ENCODE measurements at regions not wholly inside any gene's neighbourhood (a gene's known extent, or its start where the extent isn't known, plus 50 kb on each side); places are given as distances from the start of the nearest gene placed in this dataset.
"Not testable (repeated sequence)": the region's sequence is repeated elsewhere in the genome, so short reads cannot be mapped to it uniquely, and the experiment has no call there.

- peaks cover 12% of the 10 kb centered on the region for H3K9me3 Mint-ChIP-seq
- H3K4me3 Mint-ChIP-seq; H3K27ac Mint-ChIP-seq; H3K27me3 Mint-ChIP-seq; H3K36me3 Mint-ChIP-seq (ENCODE audit: low read depth); H3K4me1 Mint-ChIP-seq (ENCODE audit: low read depth); intact Hi-C loops (cut with micrococcal nuclease): not testable (repeated sequence)
Observed at GRCh38 chr5:152102908-152103307, 178.3 kb upstream of the GLRA1 start.

DNA sequence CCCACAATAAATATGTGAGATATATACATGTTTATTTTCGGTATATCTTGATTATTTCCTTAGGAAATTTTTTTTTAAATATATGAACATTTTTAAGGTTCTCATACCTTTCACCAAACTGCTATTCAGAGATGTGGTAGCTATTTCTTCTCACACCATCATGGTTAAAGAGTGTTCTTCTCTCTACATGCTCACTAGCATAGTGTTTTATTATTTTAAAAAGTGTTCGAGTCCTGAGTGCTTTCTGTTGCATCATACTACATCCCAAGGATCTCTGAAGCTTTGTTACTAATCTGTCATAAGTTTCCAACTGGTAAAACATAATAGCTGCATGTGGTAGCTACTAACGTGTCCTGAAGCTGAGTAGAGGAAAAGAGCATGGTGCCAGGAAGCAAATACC lies 177.4 kb upstream of the GLRA1 start:
- Mint-ChIP-seq H3K27ac (no peak overlapping the region), H3K27me3 (no peaks in the 10 kb centered on the region), H3K36me3 (ENCODE audit: low read depth) (no peaks in the 10 kb centered on the region), H3K4me3 (no peak overlapping the region), H3K4me1 (ENCODE audit: low read depth) (no peaks in the 10 kb centered on the region), H3K9me3 (peaks cover 12% of the 10 kb centered on the region)
- intact Hi-C loops (cut with micrococcal nuclease): no loop called here

DNA sequence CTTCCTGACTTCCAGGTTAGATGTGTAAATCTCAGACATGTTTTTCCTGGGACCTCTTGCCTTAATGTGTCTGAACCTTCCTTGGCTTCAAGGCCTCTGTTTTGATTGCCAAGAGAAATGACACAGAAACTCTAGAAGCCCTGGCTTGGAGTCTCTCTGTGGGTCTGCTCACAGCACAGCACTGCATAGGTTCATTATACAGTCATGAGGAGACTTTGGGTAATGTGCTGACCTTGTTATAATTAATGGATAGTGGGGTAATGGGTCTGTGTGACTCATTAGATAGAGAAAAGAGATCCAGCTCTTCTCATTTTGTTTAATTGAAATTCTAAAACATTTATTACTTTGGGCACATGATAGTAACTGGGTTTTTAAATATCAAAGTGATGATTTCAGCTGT lies 175.8 kb upstream of the GLRA1 start:
- H3K9me3 Mint-ChIP-seq: peaks cover 12% of the 10 kb centered on the region
- intact Hi-C loops (cut with micrococcal nuclease): no loop called here
- no peak overlapping the region for H3K4me3 Mint-ChIP-seq
- no peaks in the 10 kb centered on the region for H3K36me3 Mint-ChIP-seq (ENCODE audit: low read depth)
- H3K27ac Mint-ChIP-seq: no peak overlapping the region
- H3K4me1 Mint-ChIP-seq (ENCODE audit: low read depth): no peaks in the 10 kb centered on the region
- H3K27me3 Mint-ChIP-seq: no peaks in the 10 kb centered on the region

DNA sequence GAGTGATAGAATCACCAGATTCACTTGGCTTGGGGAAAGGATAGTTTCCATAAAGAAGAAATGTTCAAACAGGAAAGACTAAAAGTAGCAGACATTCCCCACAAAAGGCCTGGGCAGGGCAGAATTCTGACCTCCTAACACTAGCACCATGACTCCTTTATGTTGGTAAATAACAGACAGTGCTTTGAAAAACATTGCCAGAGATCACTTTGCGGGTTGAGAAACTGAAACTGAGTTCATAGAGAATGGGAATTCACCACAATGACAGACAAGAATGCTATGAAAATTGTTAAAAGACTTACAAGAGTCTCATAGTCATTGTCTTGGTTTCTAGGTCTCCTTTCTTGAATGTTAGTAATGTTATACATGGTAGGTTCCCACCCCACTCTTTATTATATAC lies 172.5 kb upstream of the GLRA1 start:
- intact Hi-C loops (cut with micrococcal nuclease): no loop called here
- H3K36me3 Mint-ChIP-seq (ENCODE audit: low read depth): no peaks in the 10 kb centered on the region
- no peaks in the 10 kb centered on the region for H3K4me1 Mint-ChIP-seq (ENCODE audit: low read depth)
- H3K27ac Mint-ChIP-seq: no peak overlapping the region
- H3K4me3 Mint-ChIP-seq: no peak overlapping the region
- H3K9me3 Mint-ChIP-seq: peaks cover 2% of the 10 kb centered on the region
- no peaks in the 10 kb centered on the region for H3K27me3 Mint-ChIP-seq

DNA sequence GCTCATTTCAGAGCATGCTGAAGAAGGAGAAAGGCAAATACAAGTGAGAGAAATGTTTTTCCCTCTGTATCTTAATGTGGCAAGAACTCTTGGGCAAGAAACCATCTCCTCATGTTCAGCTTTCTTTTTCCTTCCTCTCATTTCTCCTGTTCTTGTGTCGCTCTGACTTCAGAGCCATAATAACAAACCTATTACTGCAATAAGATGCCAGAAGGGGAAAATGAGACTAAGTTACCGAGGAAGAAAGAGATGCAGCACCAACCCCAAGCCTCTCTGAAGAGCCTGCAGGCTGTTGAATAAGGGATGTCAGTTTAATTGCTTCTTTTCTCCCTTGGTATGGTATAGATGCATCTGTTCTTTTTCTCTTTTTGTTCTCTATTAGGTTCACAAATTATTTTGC lies 170.1 kb upstream of the GLRA1 start:
- intact Hi-C loops (cut with micrococcal nuclease): no loop called here
- H3K4me1 Mint-ChIP-seq (ENCODE audit: low read depth): no peaks in the 10 kb centered on the region
- no peaks in the 10 kb centered on the region for H3K36me3 Mint-ChIP-seq (ENCODE audit: low read depth)
- no peaks in the 10 kb centered on the region for H3K27me3 Mint-ChIP-seq
- no peak overlapping the region for H3K27ac Mint-ChIP-seq
- no peaks in the 10 kb centered on the region for H3K9me3 Mint-ChIP-seq
- no peak overlapping the region for H3K4me3 Mint-ChIP-seq

GRCh38 chr5:152094060-152094459 lies 169.4 kb upstream of the GLRA1 start:
- no peaks in the 10 kb centered on the region for H3K9me3 Mint-ChIP-seq
- no peak overlapping the region for H3K27ac Mint-ChIP-seq
- no peaks in the 10 kb centered on the region for H3K36me3 Mint-ChIP-seq (ENCODE audit: low read depth)
- H3K4me1 Mint-ChIP-seq (ENCODE audit: low read depth): no peaks in the 10 kb centered on the region
- intact Hi-C loops (cut with micrococcal nuclease): no loop called here
- H3K27me3 Mint-ChIP-seq: no peaks in the 10 kb centered on the region
- H3K4me3 Mint-ChIP-seq: no peak overlapping the region

DNA sequence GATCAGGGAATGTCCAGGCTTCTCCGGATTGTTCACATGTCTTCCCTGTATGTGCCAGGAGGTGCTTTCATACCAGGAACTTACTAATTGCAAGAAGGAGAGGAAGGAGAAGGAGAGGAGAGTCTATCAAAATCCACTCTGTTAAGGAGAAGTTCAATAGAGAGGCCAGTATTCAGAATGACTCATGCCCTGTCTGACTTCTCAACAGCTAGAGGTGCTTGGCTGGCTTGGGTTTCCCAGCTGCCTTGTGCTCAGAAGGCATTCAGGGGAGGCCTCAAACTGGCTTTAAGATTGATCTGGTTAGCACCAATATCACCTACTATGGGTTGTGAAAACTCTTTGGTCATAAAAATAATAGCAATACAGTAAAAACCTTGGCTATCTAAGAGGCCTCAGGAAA lies 167.9 kb upstream of the GLRA1 start:
- no peaks in the 10 kb centered on the region for H3K4me1 Mint-ChIP-seq (ENCODE audit: low read depth)
- H3K9me3 Mint-ChIP-seq: no peaks in the 10 kb centered on the region
- no peak overlapping the region for H3K27ac Mint-ChIP-seq
- H3K4me3 Mint-ChIP-seq: no peak overlapping the region
- no peaks in the 10 kb centered on the region for H3K36me3 Mint-ChIP-seq (ENCODE audit: low read depth)
- intact Hi-C loops (cut with micrococcal nuclease): no loop called here
- no peaks in the 10 kb centered on the region for H3K27me3 Mint-ChIP-seq

DNA sequence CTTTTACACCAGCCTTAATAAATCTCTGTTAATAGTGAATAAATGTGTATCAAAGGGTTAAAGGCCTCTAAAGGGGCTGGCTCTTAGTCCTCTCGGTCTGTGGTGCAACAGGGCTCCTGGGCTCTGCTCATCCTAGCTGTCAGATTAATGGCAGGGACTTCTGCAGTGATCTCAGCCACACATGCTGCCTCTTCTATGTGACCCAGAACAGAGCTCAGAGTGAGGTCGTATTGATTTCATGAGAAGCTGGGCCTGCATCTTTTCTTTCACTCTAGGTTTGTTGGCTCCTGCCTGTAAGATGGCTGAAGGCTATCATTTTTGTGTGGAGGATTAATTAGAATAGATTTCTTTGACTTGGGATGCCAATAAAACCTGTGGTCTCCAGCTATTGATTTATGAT lies 165.0 kb upstream of the GLRA1 start:
- no peaks in the 10 kb centered on the region for H3K27me3 Mint-ChIP-seq
- H3K4me1 Mint-ChIP-seq (ENCODE audit: low read depth): no peaks in the 10 kb centered on the region
- no peak overlapping the region for H3K4me3 Mint-ChIP-seq
- H3K36me3 Mint-ChIP-seq (ENCODE audit: low read depth): no peaks in the 10 kb centered on the region
- intact Hi-C loops (cut with micrococcal nuclease): no loop called here
- H3K27ac Mint-ChIP-seq: no peak overlapping the region
- no peaks in the 10 kb centered on the region for H3K9me3 Mint-ChIP-seq

- H3K9me3 Mint-ChIP-seq: no peaks in the 10 kb centered on the region
- H3K4me3 Mint-ChIP-seq: no peak overlapping the region
- intact Hi-C loops (cut with micrococcal nuclease): no loop called here
- H3K27me3 Mint-ChIP-seq: no peaks in the 10 kb centered on the region
- H3K27ac Mint-ChIP-seq: no peak overlapping the region
- H3K36me3 Mint-ChIP-seq (ENCODE audit: low read depth): no peaks in the 10 kb centered on the region
- H3K4me1 Mint-ChIP-seq (ENCODE audit: low read depth): no peaks in the 10 kb centered on the region
Observed at GRCh38 chr5:152086668-152087067, 162.0 kb upstream of the GLRA1 start.

DNA sequence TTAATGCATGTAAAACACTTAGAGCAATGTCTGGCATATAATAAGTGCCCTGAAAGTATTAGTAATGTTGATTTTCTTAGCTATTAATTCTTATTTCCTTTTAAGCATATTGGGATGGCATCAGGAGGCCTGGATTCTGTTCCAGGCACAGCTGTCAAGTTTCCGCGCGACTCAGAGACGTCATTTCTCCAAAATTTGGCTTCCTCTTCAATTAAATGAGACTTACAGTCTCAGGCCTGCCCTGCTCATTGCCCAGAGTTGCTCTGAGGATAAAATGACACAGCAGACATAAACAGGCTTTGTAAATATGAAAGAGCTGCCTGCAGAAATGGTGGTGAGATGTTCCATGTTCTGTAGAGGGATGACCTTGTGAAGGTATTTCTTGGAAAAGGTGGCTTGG lies 159.8 kb upstream of the GLRA1 start:
- H3K9me3 Mint-ChIP-seq: no peaks in the 10 kb centered on the region
- no peaks in the 10 kb centered on the region for H3K4me1 Mint-ChIP-seq (ENCODE audit: low read depth)
- H3K27ac Mint-ChIP-seq: no peak overlapping the region
- intact Hi-C loops (cut with micrococcal nuclease): no loop called here
- no peaks in the 10 kb centered on the region for H3K27me3 Mint-ChIP-seq
- no peaks in the 10 kb centered on the region for H3K36me3 Mint-ChIP-seq (ENCODE audit: low read depth)
- no peak overlapping the region for H3K4me3 Mint-ChIP-seq

DNA sequence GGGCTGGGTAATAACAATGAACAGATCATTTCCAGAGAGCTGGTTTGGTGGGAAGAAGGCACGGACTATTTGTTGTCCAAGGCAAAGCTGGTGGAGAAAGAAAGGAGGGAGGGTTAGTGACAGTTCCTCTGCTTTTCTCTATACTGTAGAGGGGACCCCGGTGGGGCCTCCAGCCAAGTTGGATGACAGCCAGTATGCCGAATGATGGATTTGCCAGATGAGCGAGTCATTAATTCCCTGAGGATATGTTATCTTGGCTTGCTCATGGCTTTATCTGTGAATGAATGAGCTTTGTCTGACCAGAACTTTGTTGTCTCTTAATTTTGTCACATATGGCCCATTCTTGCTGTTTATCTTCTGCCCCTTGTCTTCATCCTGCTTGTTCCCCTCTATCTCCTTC lies 158.6 kb upstream of the GLRA1 start:
- H3K4me1 Mint-ChIP-seq (ENCODE audit: low read depth): no peaks in the 10 kb centered on the region
- intact Hi-C loops (cut with micrococcal nuclease): no loop called here
- H3K4me3 Mint-ChIP-seq: no peak overlapping the region
- H3K27ac Mint-ChIP-seq: no peak overlapping the region
- H3K36me3 Mint-ChIP-seq (ENCODE audit: low read depth): no peaks in the 10 kb centered on the region
- no peaks in the 10 kb centered on the region for H3K27me3 Mint-ChIP-seq
- H3K9me3 Mint-ChIP-seq: no peaks in the 10 kb centered on the region

DNA sequence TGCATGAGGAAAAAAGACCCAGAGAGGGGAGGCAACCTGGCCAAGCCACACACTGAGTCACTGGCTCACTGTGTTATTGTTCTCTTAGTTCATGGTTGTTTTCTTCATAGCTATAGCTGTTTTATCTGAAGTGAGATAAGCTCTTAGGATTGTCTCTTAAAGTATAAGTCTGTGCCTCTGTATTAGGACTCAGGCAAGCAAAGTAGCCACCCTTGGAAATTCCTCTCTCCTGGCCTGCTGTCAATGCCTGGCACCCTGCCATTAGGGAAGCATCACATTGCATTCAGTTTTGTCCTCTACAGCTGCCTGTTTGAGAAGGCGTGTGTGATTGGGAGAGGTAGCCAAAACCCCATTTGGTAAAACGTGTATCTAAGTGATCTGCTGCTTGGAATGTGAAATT lies 147.4 kb upstream of the GLRA1 start:
- Mint-ChIP-seq H3K27me3 (no peaks in the 10 kb centered on the region), H3K4me1 (ENCODE audit: low read depth) (no peaks in the 10 kb centered on the region), H3K4me3 (no peak overlapping the region), H3K36me3 (ENCODE audit: low read depth) (no peaks in the 10 kb centered on the region), H3K27ac (no peak overlapping the region), H3K9me3 (peaks cover 6% of the 10 kb centered on the region)
- intact Hi-C loops (cut with micrococcal nuclease): no loop called here

DNA sequence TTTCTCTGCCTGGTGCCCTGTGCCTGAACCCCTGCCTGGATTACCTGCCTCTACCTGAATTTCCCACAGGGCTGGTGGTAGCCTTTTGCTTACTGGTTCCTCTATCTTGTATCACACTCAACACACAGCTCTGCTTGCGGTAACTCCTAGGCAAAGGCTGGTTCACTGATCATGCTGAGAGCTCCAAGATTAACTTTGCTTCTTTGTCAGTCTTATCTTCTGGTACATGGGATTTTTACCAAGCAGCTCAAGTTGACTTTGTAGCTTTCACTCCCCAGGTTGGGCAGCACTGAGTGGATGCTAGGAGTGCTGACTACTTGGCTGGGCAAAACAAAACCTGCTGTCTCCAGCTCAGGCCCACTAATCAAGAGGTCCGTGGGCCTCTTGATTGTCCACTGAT lies 145.9 kb upstream of the GLRA1 start:
- H3K27ac Mint-ChIP-seq: no peak overlapping the region
- H3K36me3 Mint-ChIP-seq (ENCODE audit: low read depth): no peaks in the 10 kb centered on the region
- H3K27me3 Mint-ChIP-seq: no peaks in the 10 kb centered on the region
- H3K9me3 Mint-ChIP-seq: peaks cover 6% of the 10 kb centered on the region
- no peaks in the 10 kb centered on the region for H3K4me1 Mint-ChIP-seq (ENCODE audit: low read depth)
- no peak overlapping the region for H3K4me3 Mint-ChIP-seq
- intact Hi-C loops (cut with micrococcal nuclease): no loop called here

GRCh38 chr5:152066784-152067183 lies 142.1 kb upstream of the GLRA1 start:
- intact Hi-C loops (cut with micrococcal nuclease): no loop called here
- no peak overlapping the region for H3K4me3 Mint-ChIP-seq
- no peaks in the 10 kb centered on the region for H3K27me3 Mint-ChIP-seq
- no peaks in the 10 kb centered on the region for H3K9me3 Mint-ChIP-seq
- no peak overlapping the region for H3K27ac Mint-ChIP-seq
- no peaks in the 10 kb centered on the region for H3K4me1 Mint-ChIP-seq (ENCODE audit: low read depth)
- no peaks in the 10 kb centered on the region for H3K36me3 Mint-ChIP-seq (ENCODE audit: low read depth)

GRCh38 chr5:152063004-152063403 lies 138.4 kb upstream of the GLRA1 start:
- Mint-ChIP-seq H3K27ac (no peak overlapping the region), H3K27me3 (no peaks in the 10 kb centered on the region), H3K4me3 (no peak overlapping the region), H3K36me3 (ENCODE audit: low read depth) (no peaks in the 10 kb centered on the region), H3K9me3 (peaks cover 10% of the 10 kb centered on the region), H3K4me1 (ENCODE audit: low read depth) (no peaks in the 10 kb centered on the region)
- intact Hi-C loops (cut with micrococcal nuclease): no loop called here

GRCh38 chr5:152061095-152061494 lies 136.4 kb upstream of the GLRA1 start:
- Mint-ChIP-seq H3K4me1 (ENCODE audit: low read depth) (no peaks in the 10 kb centered on the region), H3K36me3 (ENCODE audit: low read depth) (no peaks in the 10 kb centered on the region), H3K9me3 (peaks cover 10% of the 10 kb centered on the region), H3K4me3 (no peak overlapping the region), H3K27me3 (no peaks in the 10 kb centered on the region), H3K27ac (no peak overlapping the region)
- intact Hi-C loops (cut with micrococcal nuclease): no loop called here

Measured in dendritic cell treated with granulocyte-macrophage colony-stimulating factor and Interleukin-4, amounts not matched to agents 40 ng/mL and 50 ng/mL, for 4 days (primary cell).